SK-N-SH (cell line): ENCODE measurements at regions not wholly inside any gene's neighbourhood (a gene's known extent, or its start where the extent isn't known, plus 50 kb on each side); places are given as distances from the start of the nearest gene placed in this dataset.
A peak's percentile ranks its signal among the peaks of the same experiment; 100 is the strongest.

Experiments
- CTCF ChIA-PET: fragments of 300-600, 350-600 bp; formaldehyde crosslinking; extraction: SDS; loops from one replicate; lab custom pipeline; 2021; lab: Yijun Ruan, JAX
- POLR2A ChIA-PET: fragments of 350-600 bp; sonication (Branson Sonifier 250); formaldehyde crosslinking; extraction: SDS; loops from one replicate; lab custom pipeline; 2020; ENCODE audit warnings: antibody characterized with exemption, inconsistent platforms; lab: Yijun Ruan, JAX
- DNase-seq: peaks from one replicate; pipeline ENCODE4 v3.0.0; 2012
- H2AFZ ChIP-seq: fragments of 200-600 bp; sonication (generic); 2 replicates; pipeline ENCODE4 v1.8.1; 2016; ENCODE audit warnings: antibody characterized with exemption, mild to moderate bottlenecking, low read depth
- H3F3A ChIP-seq: fragments of 200-600 bp; sonication (generic); replicated peaks from 2 replicates; pipeline ENCODE3; 2016; ENCODE audit warnings: antibody characterized with exemption, mild to moderate bottlenecking; ENCODE audit not compliant: insufficient read depth
- H3K27ac ChIP-seq, 2 experiments: fragments of 200-500 bp in 1 of 2; fragments of 200-600 bp in 1 of 2; sonication (Bioruptor generic) in 1 of 2; sonication (generic), shearing (Covaris generic) in 1 of 2; 2 replicates each; pipeline versions ENCODE4 v1.5.1 to v1.6.1; 2014 to 2016; ENCODE audit warnings: low read depth in 2 of 2, inconsistent platforms in 1 of 2, low read length in 1 of 2, mild to moderate bottlenecking in 1 of 2, mixed read lengths in 1 of 2
- H3K27me3 ChIP-seq: fragments of 200-600 bp; sonication (generic), shearing (Covaris generic); 2 replicates; pipeline ENCODE4 v1.6.1; 2016; ENCODE audit warnings: mixed run types; ENCODE audit not compliant: insufficient read depth
- H3K36me3 ChIP-seq, 2 experiments: fragments of 200-500 bp in 1 of 2; fragments of 200-600 bp in 1 of 2; sonication (Bioruptor generic) in 1 of 2; sonication (generic) in 1 of 2; replicated peaks in 1 of 2; 2 replicates each; pipeline versions ENCODE3 to v1.5.1; 2014 to 2016; ENCODE audit warnings: low read length in 1 of 2, mild to moderate bottlenecking in 1 of 2; ENCODE audit not compliant: insufficient read depth in 2 of 2, control insufficient read depth in 1 of 2
- H3K4me1 ChIP-seq, 2 experiments: fragments of 200-500 bp in 1 of 2; fragments of 200-600 bp in 1 of 2; sonication (Bioruptor generic) in 1 of 2; sonication (generic), shearing (Covaris generic) in 1 of 2; 2 replicates each; pipeline versions ENCODE4 v1.5.1 to v1.6.1; 2014 to 2016; ENCODE audit warnings: low read depth in 1 of 2, low read length in 1 of 2, mixed run types in 1 of 2; ENCODE audit not compliant: insufficient read depth in 2 of 2, control insufficient read depth in 1 of 2
- H3K4me2 ChIP-seq: fragments of 200-600 bp; sonication (generic), shearing (Covaris generic); 2 replicates; pipeline ENCODE4 v1.6.1; 2017; ENCODE audit warnings: mixed run types
- H3K4me3 ChIP-seq, 2 experiments: fragments of 200-500 bp in 1 of 2; fragments of 200-600 bp in 1 of 2; sonication (Bioruptor generic) in 1 of 2; sonication (generic), shearing (Covaris generic) in 1 of 2; 2 replicates each; pipeline versions ENCODE4 v1.5.1 to v1.8.1; 2014 to 2016; ENCODE audit warnings: low read depth in 2 of 2, inconsistent platforms in 1 of 2, low read length in 1 of 2, mild to moderate bottlenecking in 1 of 2, mixed read lengths in 1 of 2, moderate library complexity in 1 of 2
- H3K79me2 ChIP-seq: fragments of 200-600 bp; sonication (generic); 2 replicates; pipeline ENCODE4 v1.8.1; 2017; ENCODE audit warnings: mild to moderate bottlenecking; ENCODE audit not compliant: insufficient read depth
- H3K9ac ChIP-seq: fragments of 200-600 bp; sonication (generic); 2 replicates; pipeline ENCODE4 v1.6.1; 2017; ENCODE audit warnings: mixed run types
- H3K9me2 ChIP-seq: fragments of 200-600 bp; sonication (generic); 2 replicates; pipeline ENCODE4 v1.6.1; 2017; ENCODE audit warnings: mixed run types
- H3K9me3 ChIP-seq: fragments of 200-600 bp; sonication (generic); 2 replicates; pipeline ENCODE4 v1.6.1; 2017; ENCODE audit warnings: mixed run types, mild to moderate bottlenecking, moderate library complexity
- H4K20me1 ChIP-seq: fragments of 200-600 bp; sonication (generic); 2 replicates; pipeline ENCODE4 v1.6.1; 2017; ENCODE audit warnings: mild to moderate bottlenecking, mixed run types; ENCODE audit not compliant: insufficient read depth
- EP300 ChIP-seq, 2 experiments: IDR thresholded peaks; 2 replicates each; pipeline versions ENCODE4 v1.4.0 to v1.6.1; 2012; ENCODE audit warnings: borderline replicate concordance in 1 of 2, low read depth in 1 of 2, low read length in 1 of 2
- FOXJ3 ChIP-seq: sonication (generic); formaldehyde crosslinking; IDR thresholded peaks from 2 replicates; pipeline ENCODE4 v1.5.1; 2020; ENCODE audit warnings: mild to moderate bottlenecking, missing genetic modification reagents
- GABPA ChIP-seq: IDR thresholded peaks from 2 replicates; pipeline ENCODE4 v1.4.0; 2012; ENCODE audit warnings: low read depth, mild to moderate bottlenecking
- JUND ChIP-seq: IDR thresholded peaks from 2 replicates; pipeline ENCODE4 v1.4.0; 2012
- MEF2A ChIP-seq: IDR thresholded peaks from 2 replicates; pipeline ENCODE4 v1.4.0; 2012; ENCODE audit warnings: low read depth, borderline replicate concordance
- MXI1 ChIP-seq: IDR thresholded peaks from 2 replicates; pipeline ENCODE4 v1.6.1; 2012; ENCODE audit warnings: mild to moderate bottlenecking, low read depth, low read length, improper control_type of control experiment
- NFIC ChIP-seq: IDR thresholded peaks from 2 replicates; pipeline ENCODE4 v1.4.0; 2012; ENCODE audit warnings: borderline replicate concordance
- PBX3 ChIP-seq: IDR thresholded peaks from 2 replicates; pipeline ENCODE4; 2012
- RAD21 ChIP-seq: IDR thresholded peaks from 2 replicates; pipeline ENCODE4 v1.6.1; 2012; ENCODE audit warnings: mild to moderate bottlenecking, low read length
- RXRA ChIP-seq: IDR thresholded peaks from 2 replicates; pipeline ENCODE4 v1.4.0; 2012; ENCODE audit warnings: low read depth, mild to moderate bottlenecking, borderline replicate concordance
- SMC3 ChIP-seq: IDR thresholded peaks from 2 replicates; pipeline ENCODE4 v1.6.1; 2012; ENCODE audit warnings: low read depth, low read length, improper control_type of control experiment
- TAF1 ChIP-seq: IDR thresholded peaks from 2 replicates; pipeline ENCODE4 v1.6.1; 2012; ENCODE audit warnings: low read depth, mild to moderate bottlenecking, low read length, moderate library complexity, borderline replicate concordance
- TEAD4 ChIP-seq: IDR thresholded peaks from 2 replicates; pipeline ENCODE4 v1.4.0; 2012; ENCODE audit warnings: mild to moderate bottlenecking, borderline replicate concordance; ENCODE audit not compliant: insufficient read depth
- USF1 ChIP-seq: IDR thresholded peaks from 2 replicates; pipeline ENCODE4 v1.4.0; 2012; ENCODE audit warnings: low read depth, borderline replicate concordance
- WGBS: methylation state at CpG from one replicate; pipeline ENCODE4 v1.1.6; 2017; ENCODE audit warnings: low lambda C conversion rate; 5-methylcytosine and 5-hydroxymethylcytosine counted together
- TF ChIP-seq, protein P1 (sequence below): fragments of 150-350 bp; IDR thresholded peaks from 2 replicates; pipeline ENCODE4 v1.6.1; 2016; ENCODE audit warnings: mild to moderate bottlenecking, low read depth, low read length
- TF ChIP-seq, protein P2 (sequence below): IDR thresholded peaks from 2 replicates; pipeline ENCODE4 v1.6.1; 2012; ENCODE audit warnings: mild to moderate bottlenecking, low read depth, low read length, moderate library complexity
- TF ChIP-seq, protein P3 (sequence below): IDR thresholded peaks from 2 replicates; pipeline ENCODE4 v1.4.0; 2012; ENCODE audit warnings: low read depth, borderline replicate concordance

GRCh38 chr12:90091809-90092208 is 383.2 kb upstream of the ATP2B1 start (continued):
- TF ChIP-seq PBX3 (no peak), FOXJ3 (no peak), RXRA (no peak), TAF1 (no peak), USF1 (no peak), RAD21 (no peak)
- TF ChIP-seq, protein P1, sequence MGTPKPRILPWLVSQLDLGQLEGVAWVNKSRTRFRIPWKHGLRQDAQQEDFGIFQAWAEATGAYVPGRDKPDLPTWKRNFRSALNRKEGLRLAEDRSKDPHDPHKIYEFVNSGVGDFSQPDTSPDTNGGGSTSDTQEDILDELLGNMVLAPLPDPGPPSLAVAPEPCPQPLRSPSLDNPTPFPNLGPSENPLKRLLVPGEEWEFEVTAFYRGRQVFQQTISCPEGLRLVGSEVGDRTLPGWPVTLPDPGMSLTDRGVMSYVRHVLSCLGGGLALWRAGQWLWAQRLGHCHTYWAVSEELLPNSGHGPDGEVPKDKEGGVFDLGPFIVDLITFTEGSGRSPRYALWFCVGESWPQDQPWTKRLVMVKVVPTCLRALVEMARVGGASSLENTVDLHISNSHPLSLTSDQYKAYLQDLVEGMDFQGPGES, result no peak
- TF ChIP-seq, protein P2, sequence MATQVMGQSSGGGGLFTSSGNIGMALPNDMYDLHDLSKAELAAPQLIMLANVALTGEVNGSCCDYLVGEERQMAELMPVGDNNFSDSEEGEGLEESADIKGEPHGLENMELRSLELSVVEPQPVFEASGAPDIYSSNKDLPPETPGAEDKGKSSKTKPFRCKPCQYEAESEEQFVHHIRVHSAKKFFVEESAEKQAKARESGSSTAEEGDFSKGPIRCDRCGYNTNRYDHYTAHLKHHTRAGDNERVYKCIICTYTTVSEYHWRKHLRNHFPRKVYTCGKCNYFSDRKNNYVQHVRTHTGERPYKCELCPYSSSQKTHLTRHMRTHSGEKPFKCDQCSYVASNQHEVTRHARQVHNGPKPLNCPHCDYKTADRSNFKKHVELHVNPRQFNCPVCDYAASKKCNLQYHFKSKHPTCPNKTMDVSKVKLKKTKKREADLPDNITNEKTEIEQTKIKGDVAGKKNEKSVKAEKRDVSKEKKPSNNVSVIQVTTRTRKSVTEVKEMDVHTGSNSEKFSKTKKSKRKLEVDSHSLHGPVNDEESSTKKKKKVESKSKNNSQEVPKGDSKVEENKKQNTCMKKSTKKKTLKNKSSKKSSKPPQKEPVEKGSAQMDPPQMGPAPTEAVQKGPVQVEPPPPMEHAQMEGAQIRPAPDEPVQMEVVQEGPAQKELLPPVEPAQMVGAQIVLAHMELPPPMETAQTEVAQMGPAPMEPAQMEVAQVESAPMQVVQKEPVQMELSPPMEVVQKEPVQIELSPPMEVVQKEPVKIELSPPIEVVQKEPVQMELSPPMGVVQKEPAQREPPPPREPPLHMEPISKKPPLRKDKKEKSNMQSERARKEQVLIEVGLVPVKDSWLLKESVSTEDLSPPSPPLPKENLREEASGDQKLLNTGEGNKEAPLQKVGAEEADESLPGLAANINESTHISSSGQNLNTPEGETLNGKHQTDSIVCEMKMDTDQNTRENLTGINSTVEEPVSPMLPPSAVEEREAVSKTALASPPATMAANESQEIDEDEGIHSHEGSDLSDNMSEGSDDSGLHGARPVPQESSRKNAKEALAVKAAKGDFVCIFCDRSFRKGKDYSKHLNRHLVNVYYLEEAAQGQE, result no peak

DNA sequence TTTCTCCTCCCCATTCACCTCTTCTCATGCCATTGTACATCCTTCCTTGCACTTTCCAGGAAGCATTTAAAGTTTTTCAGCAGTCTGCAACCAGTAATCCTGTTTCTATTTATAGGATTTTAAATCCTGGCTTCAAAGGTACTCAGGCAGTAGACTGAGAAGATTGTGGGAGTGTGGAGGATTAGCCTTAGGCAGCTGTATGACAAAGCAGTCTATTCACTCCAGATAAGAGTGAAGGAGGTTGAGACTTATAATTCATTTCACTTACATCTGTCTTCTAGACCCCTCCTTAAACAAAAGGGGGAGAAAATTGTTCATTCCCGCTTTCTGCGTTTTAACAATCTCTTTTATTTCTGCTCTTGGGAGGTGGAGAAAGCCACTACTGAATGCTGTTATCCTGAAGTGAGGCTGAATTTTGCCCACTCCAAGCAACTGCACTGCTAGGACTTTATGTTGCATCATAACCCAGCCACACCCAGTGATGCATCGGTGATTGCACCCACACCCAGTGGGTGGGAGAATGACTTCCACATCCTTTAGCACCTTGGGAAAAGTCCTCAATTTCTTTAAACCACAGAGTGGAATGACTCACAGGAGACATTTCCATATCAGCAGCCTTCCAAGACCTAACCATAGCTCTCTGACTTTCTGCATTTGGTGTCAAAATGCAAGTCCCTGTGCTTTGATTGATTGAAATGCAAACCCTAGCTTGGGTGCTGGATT is 382.5 kb upstream of the ATP2B1 start:
- H3K9me2 ChIP-seq, result no peaks in the 10 kb centered on the region
- no peak overlapping the region for H3K9ac ChIP-seq
- H3K36me3 ChIP-seq, result no peaks in the 10 kb centered on the region
- H4K20me1 ChIP-seq, result no peaks in the 10 kb centered on the region
- ChIA-PET POLR2A (no interaction called here), CTCF (interaction anchor here (1.6 kb wide), 1 partner anchor 11 kb away, joined by 8 read pairs; no protein-coding TSS in a partner anchor)
- DNase-seq, result no peak
- H3K27ac ChIP-seq, result peak overlapping the region in 1 of 2 experiments; percentile 36; a peak in 2 of 4 replicates
- H3K9me3 ChIP-seq, result no peaks in the 10 kb centered on the region
- no peak overlapping the region for H3K4me3 ChIP-seq
- no peak overlapping the region for H2AFZ ChIP-seq
- peaks cover 5% of the 10 kb centered on the region for H3F3A ChIP-seq
- H3K79me2 ChIP-seq, result no peaks in the 10 kb centered on the region
- peaks cover 0 to 18% of the 10 kb centered on the region in 2 experiments; a peak in 2 of 4 replicates for H3K4me1 ChIP-seq
- 0 out of 2 replicates have a peak overlapping the region, but pooled peaks have one; percentile 5 for H3K4me2 ChIP-seq
- 58% methylated on average over 3 of the region's 3 CpGs for WGBS
- H3K27me3 ChIP-seq, result no peaks in the 10 kb centered on the region
- TF ChIP-seq TEAD4 (no peak), EP300 (IDR thresholded peaks at IDR 0.05; ENCODE audit: borderline replicate concordance in 1 of 2, low read depth in 1 of 2, low read length in 1 of 2) (no peak), NFIC (no peak), SMC3 (no peak), TAF1 (no peak), JUND (peak; percentile 33; the same call in 1 of the 2 replicates), MXI1 (no peak), MEF2A (no peak), GABPA (no peak)
- TF ChIP-seq, protein P2, result no peak
- TF ChIP-seq, protein P3, sequence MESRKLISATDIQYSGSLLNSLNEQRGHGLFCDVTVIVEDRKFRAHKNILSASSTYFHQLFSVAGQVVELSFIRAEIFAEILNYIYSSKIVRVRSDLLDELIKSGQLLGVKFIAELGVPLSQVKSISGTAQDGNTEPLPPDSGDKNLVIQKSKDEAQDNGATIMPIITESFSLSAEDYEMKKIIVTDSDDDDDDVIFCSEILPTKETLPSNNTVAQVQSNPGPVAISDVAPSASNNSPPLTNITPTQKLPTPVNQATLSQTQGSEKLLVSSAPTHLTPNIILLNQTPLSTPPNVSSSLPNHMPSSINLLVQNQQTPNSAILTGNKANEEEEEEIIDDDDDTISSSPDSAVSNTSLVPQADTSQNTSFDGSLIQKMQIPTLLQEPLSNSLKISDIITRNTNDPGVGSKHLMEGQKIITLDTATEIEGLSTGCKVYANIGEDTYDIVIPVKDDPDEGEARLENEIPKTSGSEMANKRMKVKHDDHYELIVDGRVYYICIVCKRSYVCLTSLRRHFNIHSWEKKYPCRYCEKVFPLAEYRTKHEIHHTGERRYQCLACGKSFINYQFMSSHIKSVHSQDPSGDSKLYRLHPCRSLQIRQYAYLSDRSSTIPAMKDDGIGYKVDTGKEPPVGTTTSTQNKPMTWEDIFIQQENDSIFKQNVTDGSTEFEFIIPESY, result no peak
